Gastroesophageal sphincter (tissue), 4 donors: ENCODE measurements at regions not wholly inside any gene's neighbourhood (a gene's known extent, or its start where the extent isn't known, plus 50 kb on each side); places are given as distances from the start of the nearest gene placed in this dataset.

Experiments used
- ATAC-seq: fragments of 150-250 bp; one replicate; pipeline ENCODE4 v1.9.1; 2016; ENCODE audit warnings: mild to moderate bottlenecking, moderate library complexity
- H3K27ac ChIP-seq, 4 donors: fragments of 200-600 bp; sonication (generic) in 3 of 4; 1 replicate in 3 of 4; 2 replicates in 1 of 4; pipeline ENCODE4 v1.5.1; 2016 to 2019
- H3K27me3 ChIP-seq: fragments of 200-600 bp; sonication (generic); one replicate; pipeline ENCODE4 v1.5.1; 2019
- H3K36me3 ChIP-seq, 2 donors: fragments of 200-600 bp; sonication (generic); one replicate each; pipeline ENCODE4 v1.5.1; 2019; ENCODE audit warnings: control low read depth in 1 of 2
- H3K4me1 ChIP-seq, 3 donors: fragments of 200-600 bp; sonication (generic); 1 replicate in 2 of 3; 2 replicates in 1 of 3; pipeline ENCODE4 v1.5.1; 2016 to 2019; ENCODE audit warnings: control low read depth in 2 of 3
- H3K4me3 ChIP-seq, 2 donors: fragments of 200-600 bp; sonication (generic); one replicate each; pipeline ENCODE4 v1.5.1; 2019; ENCODE audit warnings: mild to moderate bottlenecking in 1 of 2, moderate library complexity in 1 of 2
- H3K9me3 ChIP-seq, 3 donors: fragments of 200-600 bp; sonication (generic); one replicate each; pipeline ENCODE4 v1.5.1; 2017 to 2019; ENCODE audit warnings: control low read depth in 2 of 3
- CTCF ChIP-seq, 4 experiments: fragments of 200-600 bp in 2 of 4; fragments of 450-650 bp in 2 of 4; sonication (generic) in 1 of 4; IDR thresholded peaks; one replicate each; pipeline ENCODE4 v1.5.1; 2017 to 2019; ENCODE audit warnings: antibody characterized with exemption in 4 of 4, mild to moderate bottlenecking in 2 of 4, moderate library complexity in 2 of 4
- EP300 ChIP-seq: sonication (generic); formaldehyde crosslinking; IDR thresholded peaks from one replicate; pipeline ENCODE4 v1.6.1; 2017; ENCODE audit warnings: antibody characterized with exemption, mild to moderate bottlenecking
- POLR2A ChIP-seq, 2 donors: fragments of 450-650 bp; IDR thresholded peaks; one replicate each; pipeline ENCODE4 v1.6.1; 2017; ENCODE audit warnings: antibody characterized with exemption in 2 of 2, mild to moderate bottlenecking in 2 of 2, moderate library complexity in 1 of 2
- POLR2AphosphoS5 ChIP-seq: sonication (generic); formaldehyde crosslinking; IDR thresholded peaks from one replicate; pipeline ENCODE4 v1.6.1; 2017; ENCODE audit warnings: antibody characterized with exemption
- WGBS, 2 donors: methylation state at CpG; one replicate each; pipeline ENCODE4 v1.1.5; 2018; ENCODE audit warnings: low coverage in 1 of 2; 5-methylcytosine and 5-hydroxymethylcytosine counted together

GRCh38 chr12:59164226-59164625, 243.9 kb upstream of the LRIG3 start:
- Histone ChIP-seq H3K27ac (no peak overlapping the region), H3K27me3 (no peaks in the 10 kb centered on the region), H3K4me1 (no peaks in the 10 kb centered on the region), H3K4me3 (no peak overlapping the region), H3K36me3 (no peaks in the 10 kb centered on the region), H3K9me3 (no peaks in the 10 kb centered on the region)
- ATAC-seq, result no peak
- TF ChIP-seq POLR2A (IDR thresholded peaks at IDR 0.05) (no peak), POLR2AphosphoS5 (no peak), EP300 (no peak), CTCF (IDR thresholded peaks at IDR 0.05) (no peak)

- peaks cover 0 to 6% (median 0%) of the 10 kb centered on the region in 3 donors for H3K9me3 ChIP-seq
- TF ChIP-seq POLR2A (IDR thresholded peaks at IDR 0.05), result no peak
- TF ChIP-seq EP300, result no peak
- TF ChIP-seq POLR2AphosphoS5, result no peak
- TF ChIP-seq CTCF (IDR thresholded peaks at IDR 0.05), result no peak
- H3K27ac ChIP-seq, result no peak overlapping the region
- H3K36me3 ChIP-seq, result no peaks in the 10 kb centered on the region
- no peaks in the 10 kb centered on the region for H3K4me1 ChIP-seq
- no peak for ATAC-seq
- whole genome bisulfite sequencing, 2 donors, result 98 to 99% methylated on average over 4 of the region's 4 CpGs
- no peaks in the 10 kb centered on the region for H3K27me3 ChIP-seq
- no peak overlapping the region for H3K4me3 ChIP-seq
Measured at GRCh38 chr12:59158681-59159080, 238.4 kb upstream of the LRIG3 start.

GRCh38 chr12:59158066-59158465, 237.8 kb upstream of the LRIG3 start:
- 67 to 75% methylated on average over 2 to 3 of the region's 3 CpGs for WGBS, 2 donors
- Histone ChIP-seq H3K36me3 (no peaks in the 10 kb centered on the region), H3K27me3 (no peaks in the 10 kb centered on the region), H3K4me3 (no peak overlapping the region), H3K9me3 (peaks cover 0 to 6% (median 0%) of the 10 kb centered on the region in 3 donors), H3K27ac (no peak overlapping the region), H3K4me1 (no peaks in the 10 kb centered on the region)
- TF ChIP-seq POLR2AphosphoS5 (no peak), POLR2A (IDR thresholded peaks at IDR 0.05) (no peak), CTCF (IDR thresholded peaks at IDR 0.05) (no peak), EP300 (no peak)
- ATAC-seq, result no peak

GRCh38 chr12:59155448-59155847, 235.1 kb upstream of the LRIG3 start:
- Histone ChIP-seq H3K36me3 (no peaks in the 10 kb centered on the region), H3K9me3 (peaks cover 0 to 6% (median 0%) of the 10 kb centered on the region in 3 donors), H3K4me1 (no peaks in the 10 kb centered on the region), H3K27ac (no peak overlapping the region), H3K4me3 (no peak overlapping the region), H3K27me3 (no peaks in the 10 kb centered on the region)
- no peak for ATAC-seq
- no peak for TF ChIP-seq POLR2AphosphoS5
- no peak for TF ChIP-seq POLR2A (IDR thresholded peaks at IDR 0.05)
- no peak for TF ChIP-seq EP300
- TF ChIP-seq CTCF (IDR thresholded peaks at IDR 0.05), result no peak

- no peak for ATAC-seq
- no peaks in the 10 kb centered on the region for H3K4me1 ChIP-seq
- H3K27me3 ChIP-seq, result no peaks in the 10 kb centered on the region
- H3K36me3 ChIP-seq, result no peaks in the 10 kb centered on the region
- TF ChIP-seq POLR2AphosphoS5, result no peak
- no peak for TF ChIP-seq EP300
- TF ChIP-seq CTCF (IDR thresholded peaks at IDR 0.05), result no peak
- TF ChIP-seq POLR2A (IDR thresholded peaks at IDR 0.05), result no peak
- no peak overlapping the region for H3K27ac ChIP-seq
- no peaks in the 10 kb centered on the region for H3K9me3 ChIP-seq
- no peak overlapping the region for H3K4me3 ChIP-seq
Measured at GRCh38 chr12:59151243-59151642, 230.9 kb upstream of the LRIG3 start.
